HG02678 (cell line): ENCODE measurements at regions not wholly inside any gene's neighbourhood (a gene's known extent, or its start where the extent isn't known, plus 50 kb on each side); places are given as distances from the start of the nearest gene placed in this dataset.

ENCODE experiments used
- ATAC-seq: cut with Tn5 transposase; IDR thresholded peaks from one replicate; pipeline ENCODE4 v1.9.1; 2021; ENCODE audit warnings: mild to moderate bottlenecking, moderate library complexity; ENCODE audit not compliant: unreplicated experiment

DNA sequence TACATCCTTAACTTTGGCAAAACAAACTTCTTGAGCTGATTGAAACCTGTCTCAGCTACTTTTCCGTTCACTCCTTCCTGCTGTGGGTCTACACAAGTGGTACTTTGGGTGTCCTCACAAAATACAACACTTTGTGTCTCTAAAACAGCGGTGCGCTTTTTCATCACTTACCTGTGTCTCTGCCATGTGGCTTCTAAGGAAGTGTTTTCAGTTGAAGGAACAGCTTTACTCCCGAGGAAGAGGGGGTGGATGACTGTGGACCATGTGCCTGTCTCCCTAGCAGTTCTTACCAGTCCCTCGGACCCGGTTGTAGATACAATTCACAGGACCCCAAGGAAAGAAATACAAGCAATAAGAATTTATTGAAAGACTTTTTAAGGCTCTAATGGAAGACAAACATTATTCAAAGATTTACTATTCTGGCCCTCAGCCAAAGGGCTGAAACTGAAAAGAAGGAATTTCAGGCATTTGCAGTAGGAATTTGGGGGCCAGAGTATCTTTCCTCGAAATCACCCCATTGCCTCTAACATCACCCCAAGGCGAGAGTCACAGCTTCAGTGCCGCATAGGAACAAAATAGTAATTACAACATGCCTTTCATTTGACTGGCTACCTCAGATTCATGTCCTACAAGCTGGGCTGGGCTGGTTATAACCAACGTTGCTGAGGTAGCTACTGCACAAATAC, 246.3 kb downstream of the ACTR3B start:
- ATAC-seq = no peak

- no peak for ATAC-seq
These were observed 246.9 kb downstream of the ACTR3B start for GRCh38 chr7:153006452-153006851.

- ATAC-seq = no peak
These were observed 247.4 kb downstream of the ACTR3B start for GRCh38 chr7:153006911-153007310.

DNA sequence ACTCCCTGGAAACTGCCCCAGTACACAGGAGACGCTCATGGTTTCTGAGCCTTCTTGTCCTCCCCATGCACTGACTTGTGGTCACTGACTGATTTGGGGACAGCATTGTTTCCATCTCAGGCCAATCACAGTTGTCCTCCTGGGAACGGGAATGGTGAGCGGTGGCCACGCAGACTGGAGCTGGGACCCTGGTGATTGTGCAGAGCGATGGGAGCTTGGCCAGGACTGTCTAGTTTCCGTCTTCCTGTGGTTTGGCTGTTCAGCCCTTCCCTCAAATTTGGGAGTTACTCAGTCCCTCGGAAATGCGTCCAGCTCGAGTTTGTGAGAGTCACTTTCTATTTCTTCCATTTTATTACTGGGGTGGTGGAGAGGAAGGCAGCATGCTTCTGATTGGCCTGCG, 250.9 kb downstream of the ACTR3B start:
- ATAC-seq = no peak

GRCh38 chr7:153012203-153012602, 252.7 kb downstream of the ACTR3B start:
- ATAC-seq = no peak

DNA sequence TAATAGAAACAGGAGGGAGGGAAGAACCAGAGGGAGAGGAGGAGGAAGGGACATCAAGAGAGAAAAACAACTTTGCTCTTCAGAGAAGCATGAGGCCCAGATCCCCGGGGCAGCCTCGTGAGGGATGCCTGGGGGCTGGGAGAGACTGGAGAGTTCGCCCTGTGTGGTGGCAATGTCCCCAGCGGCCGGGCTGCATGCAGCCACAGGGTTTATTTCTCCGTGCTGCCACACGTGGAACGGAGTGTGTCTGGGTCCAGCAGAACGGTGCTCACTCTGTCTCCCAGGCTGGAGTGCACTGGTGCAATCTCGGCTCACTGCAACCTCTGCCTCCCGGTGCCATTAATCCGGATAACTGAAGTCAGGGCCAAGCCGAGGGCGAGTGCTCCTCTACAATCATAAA, 257.7 kb downstream of the ACTR3B start:
- ATAC-seq = no peak

GRCh38 chr7:153021542-153021941, 262.0 kb downstream of the ACTR3B start:
- ATAC-seq = no peak

DNA sequence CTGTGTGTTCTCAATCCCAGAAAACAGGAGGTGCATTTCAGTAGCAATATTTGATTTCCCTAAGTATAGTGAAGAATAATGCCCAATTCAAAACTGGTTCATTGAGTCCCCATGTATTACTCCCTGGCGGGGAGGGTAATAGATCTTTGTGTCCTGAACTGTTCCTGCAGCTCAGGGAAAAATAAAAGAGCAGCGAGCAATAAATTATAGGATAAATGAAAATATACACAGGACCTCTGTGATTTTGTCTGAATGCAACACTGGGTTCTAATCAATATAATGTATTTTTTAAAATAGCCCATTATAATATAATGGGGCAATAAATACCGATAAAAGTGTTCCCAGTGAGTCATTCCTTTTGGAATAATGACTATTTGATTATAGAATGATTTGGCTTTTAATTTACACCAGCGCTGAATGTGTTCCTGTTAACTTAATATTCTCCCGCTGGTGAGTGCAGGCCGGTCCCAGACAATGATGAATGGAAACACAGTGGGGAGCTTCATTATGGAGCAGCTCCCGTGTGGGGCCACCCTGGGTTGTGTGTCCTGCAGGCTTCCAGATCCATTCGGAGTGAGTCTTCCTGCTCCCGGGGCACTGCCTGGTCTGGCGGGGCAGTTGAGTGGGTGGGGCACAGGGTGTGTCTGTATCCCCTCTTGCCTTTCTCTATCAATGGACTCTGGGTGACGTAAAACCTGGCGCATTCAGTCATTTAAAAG, 263.1 kb downstream of the ACTR3B start:
- ATAC-seq = no peak

DNA sequence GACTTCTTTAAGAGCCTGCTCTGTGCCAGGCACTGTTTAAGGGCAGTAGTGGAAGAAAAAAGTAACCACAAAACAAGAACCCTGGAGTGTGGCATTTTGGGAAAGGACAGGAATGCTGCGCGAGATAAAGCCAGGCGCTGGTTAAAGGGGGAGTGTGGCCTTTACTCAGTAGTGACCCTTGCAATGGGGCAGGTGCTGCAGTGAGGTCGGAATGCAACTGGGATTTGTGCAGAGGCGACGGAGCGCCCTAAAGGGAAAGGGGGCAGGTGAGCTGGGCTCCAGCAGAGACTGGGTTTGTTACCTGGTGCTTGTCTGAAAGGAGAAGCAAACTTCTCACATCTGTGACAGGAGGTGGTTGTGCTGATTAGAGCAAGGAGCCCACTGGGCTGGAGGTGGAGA, 263.6 kb downstream of the ACTR3B start:
- no peak for ATAC-seq

DNA sequence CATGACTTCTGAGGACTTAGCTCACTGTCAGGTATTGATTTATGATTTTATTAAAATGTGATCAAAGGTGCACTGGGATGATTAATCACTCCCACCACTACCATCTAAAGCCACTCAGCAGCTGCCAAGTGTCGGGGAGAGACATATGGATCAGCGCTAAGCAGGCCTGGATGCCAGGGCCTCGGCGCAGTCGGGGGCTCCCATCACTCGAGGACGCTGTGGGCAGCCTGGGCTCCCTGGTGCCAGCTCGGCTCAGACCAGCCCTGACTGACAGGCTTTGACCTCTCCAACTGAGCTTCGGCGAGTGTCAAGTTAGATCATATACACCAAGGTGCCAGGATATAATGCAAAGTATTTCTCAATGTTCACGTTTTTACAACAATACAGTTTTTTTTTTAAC, 267.7 kb downstream of the ACTR3B start:
- no peak for ATAC-seq

- no peak for ATAC-seq
These were observed 268.4 kb downstream of the ACTR3B start for GRCh38 chr7:153027904-153028303.

GRCh38 chr7:153030976-153031375, 271.4 kb downstream of the ACTR3B start:
- no peak for ATAC-seq

- ATAC-seq = no peak
These were observed 275.2 kb downstream of the ACTR3B start for GRCh38 chr7:153034791-153035190.

DNA sequence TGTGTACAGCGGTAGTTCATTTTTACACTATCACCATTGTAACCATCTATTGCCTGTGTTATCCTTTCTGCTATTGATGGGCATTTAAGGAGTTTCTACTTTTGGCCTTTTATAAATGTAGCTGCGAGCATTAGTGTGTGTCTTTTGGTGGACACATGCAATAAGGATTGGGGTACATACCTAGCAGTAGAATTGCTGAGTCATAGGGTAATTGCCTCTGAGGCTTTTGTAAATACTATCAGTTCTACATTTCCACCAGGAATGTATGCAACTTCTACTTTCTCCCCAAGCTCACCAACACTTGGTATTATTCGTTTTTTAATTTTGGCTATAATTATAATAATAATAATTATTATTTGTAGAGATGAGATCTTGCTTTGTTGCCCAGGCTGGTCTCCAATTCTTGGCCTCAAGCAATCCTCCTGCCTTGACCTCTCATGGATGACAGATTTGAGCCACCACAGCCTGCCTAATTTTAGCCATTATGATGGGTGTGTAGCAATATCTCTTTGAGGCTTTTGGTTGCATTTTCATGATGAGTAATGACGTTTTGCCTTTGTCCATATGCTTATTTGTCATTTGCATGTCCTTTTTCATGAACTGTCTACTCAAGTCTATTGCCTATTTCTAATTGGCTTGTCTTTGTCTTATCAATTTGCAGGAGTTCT, 277.0 kb downstream of the ACTR3B start:
- no peak for ATAC-seq

DNA sequence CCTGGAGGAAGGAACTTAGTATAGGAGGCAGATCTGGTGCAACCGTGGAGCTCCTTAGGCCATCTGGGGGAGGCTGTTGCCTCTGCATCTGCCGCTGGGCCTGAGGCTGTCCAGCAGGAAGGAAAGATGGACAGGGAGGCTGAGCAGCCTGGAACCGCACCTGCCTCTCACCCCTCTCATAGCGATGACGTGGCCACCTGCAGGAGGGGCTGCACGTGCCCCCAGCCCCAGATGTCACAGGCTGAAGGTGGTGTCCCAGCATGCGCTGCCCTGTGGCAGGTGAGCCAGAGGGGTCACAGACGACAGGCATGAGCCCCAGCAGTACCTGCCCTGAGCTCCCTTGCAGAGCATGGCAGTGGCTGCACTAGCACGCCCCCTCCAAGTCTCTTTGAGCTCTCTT, 283.9 kb downstream of the ACTR3B start:
- no peak for ATAC-seq

DNA sequence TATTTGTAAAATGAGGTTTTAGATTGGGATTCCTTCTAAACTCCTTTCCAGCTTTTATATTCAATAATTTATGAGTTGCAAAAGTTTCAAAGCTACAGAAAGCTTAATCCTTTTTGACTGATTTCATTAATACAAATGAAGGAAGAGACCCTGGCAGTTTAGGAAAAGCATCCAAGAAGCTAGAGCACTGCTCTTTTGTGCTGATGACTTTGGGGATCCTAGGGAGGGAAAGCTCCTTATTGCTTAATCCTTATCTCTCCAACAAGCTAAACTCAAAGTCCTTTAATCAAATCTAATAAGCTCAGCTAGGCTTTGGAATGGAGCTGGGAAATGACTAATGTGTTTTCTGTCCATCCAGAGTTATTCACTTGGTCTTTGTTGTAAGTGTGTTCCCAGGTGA, 285.4 kb downstream of the ACTR3B start:
- ATAC-seq = no peak

GRCh38 chr7:153047079-153047959, 287.8 kb downstream of the ACTR3B start:
- ATAC-seq = no peak

DNA sequence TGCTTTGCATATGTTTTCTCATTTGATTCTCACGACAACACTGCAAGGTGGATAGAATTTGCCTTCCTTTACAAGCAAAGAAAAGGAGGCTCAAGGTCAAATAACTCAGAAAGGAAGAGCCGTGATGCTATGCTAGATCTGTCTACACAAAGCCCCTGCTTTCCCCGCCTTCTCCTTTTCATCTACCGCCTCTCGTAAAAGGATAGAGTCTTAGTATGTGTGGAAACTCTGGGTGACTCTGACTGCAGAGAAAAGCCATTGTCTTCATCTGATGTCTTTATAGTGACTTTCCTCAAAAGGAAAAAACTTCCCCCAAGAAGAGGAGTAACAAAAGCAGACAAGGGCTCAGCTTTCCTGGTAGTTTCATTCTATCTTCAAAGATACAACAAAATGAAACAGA, 292.7 kb downstream of the ACTR3B start:
- no peak for ATAC-seq

DNA sequence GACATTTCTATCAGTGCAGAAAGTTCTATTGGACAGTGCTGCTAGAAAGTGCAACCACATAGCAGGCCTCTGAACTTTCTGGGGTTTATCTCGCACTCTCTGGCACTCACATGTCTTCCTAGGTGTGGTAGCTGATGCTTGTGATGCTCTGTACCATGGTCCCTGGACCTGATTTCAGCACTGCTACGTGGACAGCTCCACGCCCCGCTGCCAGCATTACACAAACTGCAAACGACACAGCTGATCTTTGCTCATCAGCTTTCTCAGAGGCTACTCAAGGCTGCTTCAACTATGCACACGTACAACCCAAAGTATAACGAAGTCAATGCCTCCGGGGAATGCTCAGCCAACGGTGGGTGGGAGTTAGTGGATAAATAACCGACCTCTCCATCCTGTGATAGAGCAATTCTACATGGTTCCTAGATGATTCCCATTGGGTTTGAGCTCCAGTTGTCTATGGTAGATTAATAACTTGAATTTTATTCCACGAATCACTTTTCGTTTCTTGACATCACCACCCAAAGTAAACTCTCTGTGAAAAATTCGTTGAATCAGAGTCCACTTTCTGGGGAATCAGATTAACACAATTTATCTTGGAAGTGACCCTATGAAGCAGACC, 302.5 kb downstream of the ACTR3B start:
- no peak for ATAC-seq

DNA sequence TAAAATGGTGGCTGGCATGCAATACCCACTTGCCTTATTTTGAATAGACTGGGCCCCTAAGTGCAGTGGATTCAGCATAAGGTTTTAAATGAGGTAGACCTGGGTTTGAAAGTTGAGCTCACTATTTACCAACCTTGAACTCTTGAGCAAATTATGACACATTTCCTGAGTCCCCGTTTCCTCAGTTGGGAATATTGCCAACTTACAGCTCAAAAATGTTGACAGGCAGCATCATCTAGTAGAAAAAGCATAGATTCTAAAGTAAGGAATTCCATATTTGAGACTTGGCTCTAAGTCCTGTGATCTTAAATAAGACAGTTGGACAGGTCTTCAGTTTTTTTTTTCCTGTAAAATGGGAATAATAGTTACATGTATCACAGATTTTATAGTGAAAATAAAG, 305.5 kb downstream of the ACTR3B start:
- no peak for ATAC-seq

GRCh38 chr7:153066711-153067110, 307.2 kb downstream of the ACTR3B start:
- ATAC-seq = no peak
